Endothelial cell of umbilical vein (primary cell): ENCODE measurements at regions not wholly inside any gene's neighbourhood (a gene's known extent, or its start where the extent isn't known, plus 50 kb on each side); places are given as distances from the start of the nearest gene placed in this dataset.

Experiments
- BruUV-seq: library from RNA; stranded (reverse); fragments of 400-500 nt; replicated peaks from 2 replicates; lab custom pipeline; 2021; lab: Mats Ljungman, UMichigan
- CTCF ChIA-PET: fragments of 300-600, 350-600 bp; sonication (Branson Sonifier 250); formaldehyde crosslinking; loops from one replicate; lab custom pipeline; 2021; ENCODE audit warnings: antibody characterized with exemption, inconsistent platforms; lab: Charles Lee
- POLR2A ChIA-PET: fragments of 300-600, 350-600 bp; sonication (Branson Sonifier 250); formaldehyde crosslinking; loops from one replicate; lab custom pipeline; 2021; ENCODE audit warnings: antibody characterized with exemption, inconsistent platforms; lab: Charles Lee
- DNase-seq: peaks from one replicate; pipeline ENCODE4 v3.0.0-alpha.2; 2011; ENCODE audit warnings: low read depth, low spot score
- FAIRE-seq: peaks from 2 replicates; lab custom pipeline; 2011; peaks lifted over from hg19 to GRCh38; lab: Jason Lieb, UNC
- H2AFZ ChIP-seq: 2 replicates; pipeline ENCODE4 v1.6.0; 2012; ENCODE audit warnings: low read depth, low read length, control low read depth, inconsistent platforms
- H3K27ac ChIP-seq: 2 replicates; pipeline ENCODE4 v1.5.1; 2011; ENCODE audit warnings: low read depth, mild to moderate bottlenecking, control low read depth, low read length, moderate library complexity; ENCODE audit not compliant: insufficient read depth
- H3K27me3 ChIP-seq, 2 experiments: 2 replicates each; pipeline versions ENCODE4 v1.6.0 to v1.6.1; 2011; ENCODE audit warnings: low read length in 2 of 2, mixed read lengths in 1 of 2; ENCODE audit not compliant: control insufficient read depth in 2 of 2, insufficient read depth in 2 of 2
- H3K36me3 ChIP-seq, 2 experiments: 2 replicates in 1 of 2; 3 replicates in 1 of 2; pipeline ENCODE4 v1.5.1; 2011; ENCODE audit warnings: low read length in 2 of 2, mild to moderate bottlenecking in 1 of 2, moderate library complexity in 1 of 2; ENCODE audit not compliant: control insufficient read depth in 2 of 2, insufficient read depth in 2 of 2; ENCODE audit errors: extremely low read depth in 1 of 2
- H3K4me1 ChIP-seq: 3 replicates; pipeline ENCODE4 v1.5.1; 2011; ENCODE audit warnings: mild to moderate bottlenecking, low read length; ENCODE audit not compliant: control insufficient read depth, insufficient read depth; ENCODE audit errors: extremely low read depth
- H3K4me2 ChIP-seq: 2 replicates; pipeline ENCODE4 v1.6.1; 2011; ENCODE audit warnings: low read length, control low read depth, mixed read lengths; ENCODE audit not compliant: insufficient read depth
- H3K4me3 ChIP-seq, 3 experiments: fragments of 200-600 bp in 1 of 3; sonication (generic), shearing (Covaris generic) in 1 of 3; replicated peaks in 1 of 3; 2 replicates each; pipeline ENCODE4 v1.5.1; 2011 to 2016; ENCODE audit warnings: control low read depth in 3 of 3, low read length in 3 of 3, mild to moderate bottlenecking in 2 of 3, inconsistent platforms in 1 of 3, low read depth in 1 of 3, moderate library complexity in 1 of 3; ENCODE audit not compliant: insufficient read depth in 1 of 3
- H3K79me2 ChIP-seq: 2 replicates; pipeline ENCODE4 v1.6.0; 2012; ENCODE audit warnings: low read length, inconsistent platforms; ENCODE audit not compliant: control insufficient read depth, insufficient read depth
- H3K9ac ChIP-seq: replicated peaks from 2 replicates; pipeline ENCODE3; 2011; ENCODE audit warnings: low read length, control low read depth; ENCODE audit not compliant: insufficient read depth; ENCODE audit errors: extremely low read depth
- H3K9me1 ChIP-seq: replicated peaks from 3 replicates; pipeline ENCODE4 v1.6.0; 2011; ENCODE audit warnings: mild to moderate bottlenecking, low read length; ENCODE audit not compliant: control insufficient read depth, insufficient read depth; ENCODE audit errors: extremely low read depth
- H3K9me3 ChIP-seq: replicated peaks from 2 replicates; pipeline ENCODE4 v1.5.1; 2012; ENCODE audit warnings: low read length, inconsistent platforms; ENCODE audit not compliant: control insufficient read depth, insufficient read depth
- H4K20me1 ChIP-seq: replicated peaks from 2 replicates; pipeline ENCODE3; 2011; ENCODE audit warnings: mild to moderate bottlenecking, low read length; ENCODE audit not compliant: control insufficient read depth, insufficient read depth; ENCODE audit errors: extremely low read depth
- CTCF ChIP-seq, 2 donors: IDR thresholded peaks; 1 replicate in 1 of 2; 2 replicates in 1 of 2; pipeline ENCODE4 v1.5.1; 2011; ENCODE audit warnings: low read length in 2 of 2, mild to moderate bottlenecking in 2 of 2, moderate library complexity in 2 of 2, control low read depth in 1 of 2, inconsistent platforms in 1 of 2, low read depth in 1 of 2; ENCODE audit not compliant: insufficient read depth in 1 of 2; ENCODE audit errors: extremely low read depth in 1 of 2
- EZH2 ChIP-seq: IDR thresholded peaks from 2 replicates; pipeline ENCODE4 v1.6.1; 2012; ENCODE audit warnings: borderline replicate concordance, low read depth, mild to moderate bottlenecking, moderate library complexity, low read length, inconsistent platforms; ENCODE audit not compliant: severe bottlenecking
- FOS ChIP-seq: IDR thresholded peaks from 2 replicates; pipeline ENCODE4 v1.6.1; 2011; ENCODE audit warnings: mild to moderate bottlenecking, low read length, moderate library complexity, borderline replicate concordance; ENCODE audit not compliant: insufficient read depth
- GATA2 ChIP-seq: IDR thresholded peaks from 2 replicates; pipeline ENCODE4 v1.7.0; 2011; ENCODE audit warnings: low read depth, mild to moderate bottlenecking, moderate library complexity, mixed read lengths, low read length; ENCODE audit not compliant: insufficient read length, insufficient read depth
- JUN ChIP-seq: IDR thresholded peaks from 2 replicates; pipeline ENCODE4 v1.6.1; 2011; ENCODE audit warnings: borderline replicate concordance, low read depth; ENCODE audit not compliant: insufficient read length, insufficient read depth
- MYC ChIP-seq: IDR thresholded peaks from one replicate; pipeline ENCODE4 v1.6.1; 2011; ENCODE audit warnings: mild to moderate bottlenecking, low read depth, low read length
- POLR2A ChIP-seq: IDR thresholded peaks from 2 replicates; pipeline ENCODE4 v1.6.1; 2012; ENCODE audit warnings: low read depth, mild to moderate bottlenecking, control low read depth, low read length
- POLR2AphosphoS5 ChIP-seq: IDR thresholded peaks from 2 replicates; pipeline ENCODE4 v1.6.1; 2012; ENCODE audit warnings: low read depth, mild to moderate bottlenecking, control low read depth, low read length, moderate library complexity; ENCODE audit not compliant: insufficient read depth
- dilution Hi-C: fragments of 300-500 bp; cut with MboI; formaldehyde crosslinking; loops from one replicate; pipeline ENCODE4 v1.15.0; 2019; ENCODE audit warnings: low sequenced_read_pairs; ENCODE audit not compliant: extremely low pct_ligation_motif_present
- intact Hi-C: fragments of 100-400 bp; cut with micrococcal nuclease; formaldehyde crosslinking; loops from one replicate; pipeline ENCODE4 v1.10.0; 2022
- TF ChIP-seq, protein P1 (sequence below): IDR thresholded peaks from 2 replicates; pipeline ENCODE4 v1.6.1; 2011; ENCODE audit not compliant: insufficient read depth, insufficient read length

- Histone ChIP-seq H3K4me1 (no peaks in the 10 kb centered on the region), H3K9me1 (no peaks in the 10 kb centered on the region), H2AFZ (no peak overlapping the region), H3K4me2 (no peak overlapping the region), H3K36me3 (no peaks in the 10 kb centered on the region), H4K20me1 (no peaks in the 10 kb centered on the region), H3K79me2 (no peaks in the 10 kb centered on the region), H3K9me3 (no peaks in the 10 kb centered on the region), H3K27ac (no peak overlapping the region), H3K9ac (no peak overlapping the region), H3K4me3 (no peak overlapping the region), H3K27me3 (no peaks in the 10 kb centered on the region)
- intact Hi-C loops (loop anchor here (1.0 to 10.0 kb wide), 4 partner anchors 134 to 483 kb away; partner anchors contain the start of gene JADE1), dilution Hi-C loops (no loop called here)
- DNase-seq (no peak), FAIRE-seq (no peak)
- CTCF ChIA-PET = interaction anchor here (0.6 to 2.0 kb wide), 18 partner anchors 8 to 713 kb away, joined by 3 to 7 read pairs (median 4); partner anchors contain the start of gene SCLT1
- TF ChIP-seq POLR2AphosphoS5 = no peak
- no peak for TF ChIP-seq MYC
- TF ChIP-seq EZH2 = no peak
- no peak for TF ChIP-seq CTCF (IDR thresholded peaks at IDR 0.05; ENCODE audit: extremely low read depth in 1 of 2, insufficient read depth in 1 of 2, low read depth in 1 of 2, low read length in 2 of 2)
- no peak for TF ChIP-seq GATA2
- TF ChIP-seq JUN = no peak
- TF ChIP-seq POLR2A = no peak
- TF ChIP-seq, protein P1, sequence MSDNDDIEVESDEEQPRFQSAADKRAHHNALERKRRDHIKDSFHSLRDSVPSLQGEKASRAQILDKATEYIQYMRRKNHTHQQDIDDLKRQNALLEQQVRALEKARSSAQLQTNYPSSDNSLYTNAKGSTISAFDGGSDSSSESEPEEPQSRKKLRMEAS = no peak
- no peak for TF ChIP-seq FOS
- no TSS peak for BruUV-seq
- POLR2A ChIA-PET = no interaction called here
Measured at GRCh38 chr4:128380306-128380705, 92.7 kb upstream of the PGRMC2 start.
